ENCODE measurements at regions not wholly inside any gene's neighbourhood (a gene's known extent, or its start where the extent isn't known, plus 50 kb on each side); places are given as distances from the start of the nearest gene placed in this dataset.

DNA sequence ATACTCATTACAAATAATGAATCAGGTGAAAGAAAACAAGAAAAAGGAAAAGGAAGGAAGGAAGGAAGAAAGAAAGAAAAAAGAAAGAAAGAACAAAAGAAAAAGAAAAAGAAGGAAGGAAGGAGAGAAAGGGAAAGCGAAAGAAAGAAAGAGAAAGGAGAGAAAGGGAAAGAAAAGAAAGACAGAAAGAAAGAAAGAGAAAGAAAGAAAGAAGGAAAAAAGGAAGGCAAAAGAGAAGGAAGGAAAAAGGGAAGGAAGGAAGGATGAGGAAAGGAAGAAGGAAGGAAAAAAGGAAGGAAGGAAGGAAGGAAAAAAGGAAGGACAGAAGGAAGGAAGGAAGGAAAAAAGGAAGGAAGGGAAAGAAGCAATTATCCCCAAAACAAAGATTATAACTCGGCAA is 1460.4 kb upstream of the PIK3C3 start:
- no peak for DNase-seq

DNA sequence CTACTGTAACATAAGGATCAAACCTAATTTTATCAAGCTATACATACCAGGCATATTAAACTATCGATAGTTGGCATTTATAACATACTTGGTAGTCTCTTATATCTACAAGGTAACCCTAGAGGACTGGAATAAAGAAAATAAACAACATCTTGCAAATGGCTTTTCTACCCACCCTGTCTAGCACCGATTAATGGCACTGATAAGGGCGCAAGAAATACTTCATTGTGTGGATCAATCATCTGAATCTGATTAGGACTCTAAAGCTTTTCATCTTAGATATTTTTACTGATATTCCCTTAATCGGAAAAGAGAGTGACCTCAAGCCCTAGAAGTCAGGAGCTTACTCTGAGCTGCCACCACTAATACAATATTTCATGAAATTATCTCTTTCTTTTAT is 1461.7 kb upstream of the PIK3C3 start:
- DNase-seq, result no peak

DNA sequence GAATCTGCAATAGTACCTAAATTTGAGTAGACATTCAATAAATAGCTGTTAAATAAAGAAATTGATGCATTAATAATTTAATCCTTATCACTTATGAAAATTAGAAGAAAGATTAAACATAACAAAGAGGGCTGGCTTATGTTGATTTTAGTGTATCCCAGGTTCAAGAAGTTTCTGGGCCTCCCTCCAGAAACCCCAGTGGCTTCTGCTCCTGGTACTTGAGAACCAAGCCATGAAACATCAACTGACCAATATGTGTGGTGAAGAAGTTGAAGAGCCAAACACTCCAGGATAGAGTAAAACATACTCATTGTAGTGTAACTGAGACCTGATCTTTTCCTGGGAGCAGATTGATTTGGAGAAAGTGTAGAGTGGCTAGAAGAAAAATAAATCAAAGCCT is 1465.7 kb upstream of the PIK3C3 start:
- DNase-seq, result no peak

GRCh38 chr18:40485318-40485717 is 1469.7 kb upstream of the PIK3C3 start:
- DNase-seq, result no peak

GRCh38 chr18:40473221-40474029 is 1481.6 kb upstream of the PIK3C3 start:
- no peak for DNase-seq

DNA sequence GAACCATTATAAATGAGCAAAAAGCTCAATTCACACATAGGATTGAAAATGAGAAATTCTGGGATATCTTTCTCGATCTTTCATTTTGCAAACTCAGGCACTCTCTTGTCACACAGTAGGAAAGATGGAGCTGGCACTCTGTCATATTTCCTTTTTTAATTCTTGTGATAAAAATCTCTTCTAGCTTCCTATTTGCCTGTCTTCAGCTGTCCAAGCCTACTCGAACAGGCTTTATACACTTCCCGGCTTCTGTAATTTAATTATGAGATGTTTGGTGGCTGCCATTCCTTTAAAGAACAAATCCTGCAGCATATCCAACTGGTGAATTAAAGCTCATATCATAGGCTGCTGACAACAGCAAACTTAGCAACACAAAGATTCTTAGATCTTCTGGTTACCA is 1484.3 kb upstream of the PIK3C3 start:
- no peak for DNase-seq

DNA sequence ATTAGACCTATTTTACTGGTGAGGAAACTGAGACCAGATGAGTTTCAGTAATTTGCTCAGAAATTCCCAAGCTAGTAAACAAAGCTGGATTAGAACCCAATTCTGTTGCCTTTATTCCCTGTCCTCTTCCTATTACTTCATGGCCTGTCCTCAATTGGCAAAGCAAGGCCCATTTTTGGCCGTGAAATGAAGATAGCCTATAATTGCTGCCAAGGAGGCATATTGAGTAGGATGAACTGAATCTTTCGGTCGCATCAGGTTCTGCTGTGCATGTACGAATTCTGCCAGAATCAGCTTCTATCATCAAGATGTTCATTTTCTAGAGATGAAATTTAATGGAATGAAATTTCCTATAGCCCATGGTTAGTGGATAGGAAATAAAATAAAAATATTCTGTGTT is 1485.2 kb upstream of the PIK3C3 start:
- DNase-seq, result no peak

DNA sequence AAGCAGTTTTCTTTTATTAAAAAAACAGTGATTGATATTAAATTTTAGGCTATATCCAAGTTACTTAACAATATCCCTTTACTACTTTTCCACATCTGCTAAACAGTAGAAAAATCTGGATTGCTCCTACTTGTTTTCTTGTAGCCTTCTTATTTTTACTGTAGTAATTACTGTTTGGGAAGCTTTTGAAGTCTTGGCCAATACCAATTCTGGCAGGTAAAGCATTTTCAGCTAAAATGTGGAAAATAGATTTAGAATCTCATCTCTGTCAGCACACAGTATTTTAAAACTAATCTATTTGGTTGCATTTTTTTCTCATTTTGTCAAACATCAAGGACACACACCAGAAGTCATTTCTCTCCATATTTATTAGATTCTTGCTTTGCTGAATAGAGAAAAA is 1485.7 kb upstream of the PIK3C3 start:
- DNase-seq, result no peak

GRCh38 chr18:40464032-40464431 is 1491.0 kb upstream of the PIK3C3 start:
- no peak for DNase-seq

DNA sequence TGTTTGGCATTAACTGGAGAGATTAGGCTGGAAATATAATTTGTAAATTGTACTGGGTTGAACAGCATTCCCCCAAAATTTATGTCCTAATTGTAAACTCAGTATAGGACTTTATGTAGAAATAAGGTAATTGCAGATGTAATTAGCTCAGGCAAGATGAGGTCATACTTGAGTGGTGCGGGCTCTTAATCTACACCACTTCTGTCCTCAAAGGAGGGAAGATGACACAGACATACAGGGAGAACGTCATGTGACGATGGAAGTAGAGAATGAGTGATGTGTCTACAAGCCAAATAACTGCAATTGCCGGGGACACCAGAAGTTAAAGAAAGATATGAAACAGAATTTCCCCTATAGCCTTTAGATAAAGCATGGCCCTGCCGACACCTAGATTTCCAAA is 1501.1 kb upstream of the PIK3C3 start:
- no peak for DNase-seq

DNA sequence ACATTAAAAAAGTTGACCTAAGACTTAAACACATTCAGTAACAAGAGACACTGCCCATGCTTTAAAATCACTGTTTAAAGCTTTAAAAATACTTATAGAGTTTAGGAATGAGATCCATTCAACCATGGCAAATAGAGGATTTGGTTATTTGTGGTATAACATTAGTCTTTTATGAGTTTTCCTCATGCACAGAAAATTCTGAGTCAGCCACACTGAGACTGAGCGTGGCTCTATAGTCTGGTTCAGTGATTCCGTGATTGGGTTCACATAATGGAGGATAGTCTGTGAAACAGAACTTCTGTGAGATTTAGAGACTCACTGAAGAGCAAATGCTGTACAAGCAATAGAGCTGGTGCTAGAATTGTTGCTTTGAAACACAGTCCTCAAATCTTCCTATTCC is 1502.4 kb upstream of the PIK3C3 start:
- DNase-seq, result no peak

DNA sequence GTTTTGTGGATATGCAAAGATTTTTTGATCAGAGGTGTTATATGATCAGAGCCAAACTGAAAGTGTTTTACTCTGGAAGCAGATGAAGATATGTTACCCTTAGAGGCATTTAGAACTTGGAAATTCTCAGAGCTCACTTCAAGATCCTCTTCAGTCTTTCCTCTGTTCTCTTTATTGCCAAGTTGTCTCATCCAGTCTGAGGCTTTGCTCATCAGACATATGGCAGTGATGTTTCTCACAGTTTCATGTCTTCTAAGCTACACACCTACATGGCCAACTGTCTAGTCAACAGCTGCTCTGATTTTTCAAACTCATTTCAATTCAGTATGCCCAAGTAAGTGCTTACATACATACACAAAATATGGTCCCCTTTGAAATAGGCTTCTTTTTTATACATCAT is 1504.3 kb upstream of the PIK3C3 start:
- no peak for DNase-seq

- no peak for DNase-seq
Measured at GRCh38 chr18:40447820-40448219, 1507.2 kb upstream of the PIK3C3 start.

DNA sequence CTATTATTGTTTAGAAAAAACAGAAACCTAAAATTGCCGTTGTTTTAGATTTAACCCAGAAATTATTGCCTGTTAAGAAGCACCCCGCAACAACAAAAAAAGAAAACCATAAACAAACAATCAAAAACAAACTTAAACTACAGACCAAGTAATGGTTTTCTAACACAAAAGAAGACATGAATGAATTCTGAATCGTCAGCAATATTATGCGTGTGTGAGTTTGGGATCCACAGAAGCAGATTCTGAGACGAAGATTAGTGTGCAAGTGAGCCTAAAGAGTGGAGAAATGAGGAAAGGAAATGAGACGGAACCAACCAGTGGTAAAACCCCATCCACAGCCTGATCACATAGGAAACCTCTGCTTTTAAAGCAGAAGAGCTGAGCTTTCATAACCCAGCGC is 1514.9 kb upstream of the PIK3C3 start:
- no peak for DNase-seq

GRCh38 chr18:40437517-40437916 is 1517.5 kb upstream of the PIK3C3 start:
- DNase-seq, result no peak

DNA sequence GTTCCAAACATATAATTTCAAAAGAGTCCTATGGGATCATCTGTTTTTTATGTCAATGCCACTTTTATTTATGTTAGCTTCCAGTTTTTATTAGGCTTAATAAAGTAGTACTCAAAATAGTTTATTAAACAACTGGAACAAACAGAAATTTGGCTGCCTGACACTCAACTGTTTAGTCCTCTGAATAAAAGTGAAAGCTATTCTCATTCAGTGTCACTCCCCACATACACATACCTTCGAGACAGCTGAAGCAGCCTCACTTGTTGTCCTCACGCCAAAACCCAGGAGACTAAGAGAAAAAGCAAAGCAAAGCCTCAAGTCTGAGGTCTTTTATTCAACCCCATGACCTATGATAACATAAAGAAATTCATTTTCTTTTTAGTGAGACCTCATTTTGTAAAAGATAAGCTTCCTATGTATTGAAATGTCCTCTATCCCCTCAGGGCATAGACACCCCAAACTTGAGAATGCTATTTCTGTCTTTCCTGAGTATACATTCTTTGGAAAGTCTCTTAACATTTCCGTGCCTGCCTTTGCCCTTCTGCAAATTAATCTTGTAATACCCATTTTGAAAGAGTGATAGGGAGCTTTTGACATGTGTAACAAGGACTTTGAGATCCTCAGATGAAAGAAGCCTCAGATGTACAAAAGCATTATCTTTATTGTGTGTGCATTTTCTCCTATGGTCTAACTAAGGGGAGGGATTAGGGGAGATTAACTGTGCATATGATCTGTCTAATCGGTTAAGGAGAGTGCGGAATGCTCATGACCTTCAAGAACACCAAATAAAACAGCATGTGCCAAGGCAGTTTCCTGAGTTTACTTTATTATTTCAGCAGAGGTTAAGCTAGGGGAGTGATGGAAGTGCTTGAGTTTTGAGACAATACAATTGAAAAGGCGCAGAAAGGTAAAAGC is 1523.7 kb upstream of the PIK3C3 start:
- DNase-seq, result no peak

- DNase-seq, result no peak
Measured at GRCh38 chr18:40423291-40423690, 1531.7 kb upstream of the PIK3C3 start.

GRCh38 chr18:40420675-40421074 is 1534.4 kb upstream of the PIK3C3 start:
- no peak for DNase-seq

- DNase-seq, result no peak
Measured at GRCh38 chr18:40417501-40417900, 1537.5 kb upstream of the PIK3C3 start.

- DNase-seq, result no peak
Measured at GRCh38 chr18:40415821-40416220, 1539.2 kb upstream of the PIK3C3 start.

DNA sequence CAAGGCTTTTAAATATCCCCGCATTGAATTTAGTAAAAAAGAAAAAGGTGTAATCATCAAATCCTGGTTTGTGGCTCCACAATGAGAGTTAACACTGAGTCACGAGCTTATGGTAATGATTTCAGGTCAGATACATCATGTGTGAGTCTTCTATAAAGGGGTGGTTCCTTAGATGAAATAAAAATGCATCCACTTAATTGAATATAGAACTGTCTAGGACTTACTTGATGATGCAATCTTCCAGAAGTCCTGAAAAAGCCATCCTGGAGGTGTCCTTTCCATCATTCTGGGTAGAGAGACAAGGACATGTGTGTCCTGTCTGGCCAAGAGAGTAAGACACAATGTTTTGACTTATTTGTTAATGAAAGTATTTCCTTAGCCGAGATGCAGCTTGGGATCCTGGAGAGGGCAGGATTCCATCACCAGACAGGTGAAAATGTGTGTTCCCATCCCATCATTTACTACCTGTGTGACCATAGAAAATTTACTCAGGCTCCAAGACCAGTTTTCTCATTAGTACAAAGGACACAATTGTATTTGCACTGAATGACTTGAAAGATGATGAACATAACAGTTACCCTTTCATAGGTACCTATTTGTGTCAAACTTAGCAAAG is 1539.8 kb upstream of the PIK3C3 start:
- no peak for DNase-seq

DNA sequence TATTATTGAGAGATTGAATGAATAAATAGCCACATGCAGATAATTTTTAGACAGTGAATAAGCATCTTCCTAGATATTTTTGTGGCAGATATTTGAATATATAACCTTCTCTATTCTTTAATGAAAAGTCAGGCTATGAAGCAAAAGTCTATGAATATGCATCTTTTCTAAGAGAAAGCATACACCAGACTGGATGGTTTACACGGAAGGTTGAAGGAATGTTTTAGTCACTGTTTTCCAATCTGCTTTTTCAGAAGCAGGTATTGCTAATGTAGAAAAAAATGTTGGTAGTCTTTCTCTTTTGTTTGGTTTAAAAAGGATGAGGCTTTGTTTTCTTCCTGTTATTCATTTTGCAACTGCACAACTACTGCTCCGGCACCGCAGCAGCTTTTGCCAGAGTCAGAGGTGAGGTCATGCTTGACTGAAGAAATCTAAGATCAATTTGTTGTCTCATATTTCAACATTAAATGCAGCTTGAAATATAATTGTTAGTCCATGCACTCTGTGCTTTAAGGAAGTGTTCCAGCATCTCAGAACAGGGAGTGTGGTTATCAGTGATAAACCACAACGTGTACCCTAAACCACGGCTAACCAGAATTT is 1540.8 kb upstream of the PIK3C3 start:
- no peak for DNase-seq

DNA sequence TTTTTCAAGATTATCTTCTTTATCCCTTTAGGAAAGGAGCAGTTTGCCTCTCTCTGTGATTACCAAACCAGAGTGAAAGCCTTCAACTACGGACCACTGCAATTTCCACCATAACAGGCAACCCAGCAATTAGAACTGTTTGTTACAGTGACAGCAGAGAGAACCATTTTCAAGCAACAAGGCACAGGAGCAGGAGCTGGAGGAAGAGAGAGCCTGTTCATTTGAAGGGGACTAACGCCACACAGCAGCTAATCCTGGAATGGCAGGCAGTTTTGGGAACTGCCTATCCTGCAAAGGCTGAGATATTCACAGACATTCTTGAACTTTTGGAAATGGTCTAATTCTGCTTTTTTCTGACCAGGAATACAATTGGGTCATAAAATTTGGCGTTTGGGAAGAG is 1541.9 kb upstream of the PIK3C3 start:
- DNase-seq, result no peak

All from hematopoietic multipotent progenitor cell treated with erythropoietin and hydrocortisone succinate and interleukin-3 and kit ligand, for 6 days (in vitro differentiated cells).